ENCODE measurements at regions not wholly inside any gene's neighbourhood (a gene's known extent, or its start where the extent isn't known, plus 50 kb on each side); places are given as distances from the start of the nearest gene placed in this dataset.
A peak's percentile ranks its signal among the peaks of the same experiment; 100 is the strongest.

GRCh38 chr9:95719354-95719753 is 156.1 kb upstream of the ERCC6L2 start:
- peak; percentile 52 for DNase-seq (ENCODE audit: low spot score)
- WGBS (ENCODE audit: low lambda C conversion rate, missing lambda C conversion rate): 50% methylated on average over 8 of the region's 8 CpGs
- H3K4me1 ChIP-seq (ENCODE audit: insufficient read depth): peaks cover 24% of the 10 kb centered on the region
- TF ChIP-seq EZH2 (IDR thresholded peaks at IDR 0.05; ENCODE audit: borderline replicate concordance): no peak
- TF ChIP-seq EZH2phosphoT487 (IDR thresholded peaks at IDR 0.05; ENCODE audit: low read depth, severe bottlenecking, unreplicated experiment): no peak
- TF ChIP-seq CTCF (IDR thresholded peaks at IDR 0.05; ENCODE audit: poor library complexity): no peak
- H4K20me1 ChIP-seq (ENCODE audit: insufficient read depth, poor library complexity, severe bottlenecking): no peaks in the 10 kb centered on the region
- H3K27me3 ChIP-seq: no peaks in the 10 kb centered on the region
- H3K9me2 ChIP-seq (replicated peaks; ENCODE audit: insufficient read depth): no peaks in the 10 kb centered on the region
- H3K27ac ChIP-seq: peak overlapping the region; percentile 82
- H3K79me2 ChIP-seq: no peaks in the 10 kb centered on the region
- no peak overlapping the region for H2AFZ ChIP-seq
- no peaks in the 10 kb centered on the region for H3K9me3 ChIP-seq (ENCODE audit: low read depth)
- no peaks in the 10 kb centered on the region for H3K36me3 ChIP-seq (replicated peaks; ENCODE audit: insufficient read depth, low read depth)
- H3K4me3 ChIP-seq: no peak overlapping the region
- peak overlapping the region; percentile 22 for H3K4me2 ChIP-seq

- no peaks in the 10 kb centered on the region for H3K9me3 ChIP-seq (ENCODE audit: low read depth)
- H4K20me1 ChIP-seq (ENCODE audit: insufficient read depth, poor library complexity, severe bottlenecking): no peaks in the 10 kb centered on the region
- no peaks in the 10 kb centered on the region for H3K79me2 ChIP-seq
- no peaks in the 10 kb centered on the region for H3K9me2 ChIP-seq (replicated peaks; ENCODE audit: insufficient read depth)
- no peaks in the 10 kb centered on the region for H3K27me3 ChIP-seq
- TF ChIP-seq EZH2phosphoT487 (IDR thresholded peaks at IDR 0.05; ENCODE audit: low read depth, severe bottlenecking, unreplicated experiment): no peak
- no peak for TF ChIP-seq EZH2 (IDR thresholded peaks at IDR 0.05; ENCODE audit: borderline replicate concordance)
- TF ChIP-seq CTCF (IDR thresholded peaks at IDR 0.05; ENCODE audit: poor library complexity): no peak
- no peak overlapping the region for H2AFZ ChIP-seq
- no peak overlapping the region for H3K4me3 ChIP-seq
- H3K36me3 ChIP-seq (replicated peaks; ENCODE audit: insufficient read depth, low read depth): no peaks in the 10 kb centered on the region
- DNase-seq (ENCODE audit: low spot score): no peak
- peak overlapping the region; percentile 82 for H3K27ac ChIP-seq
- no peak overlapping the region for H3K4me2 ChIP-seq
- H3K4me1 ChIP-seq (ENCODE audit: insufficient read depth): peaks cover 17% of the 10 kb centered on the region
These were observed 157.2 kb upstream of the ERCC6L2 start for GRCh38 chr9:95718263-95718662.

GRCh38 chr9:95715868-95716435 is 159.5 kb upstream of the ERCC6L2 start:
- peaks cover 6% of the 10 kb centered on the region for H3K4me1 ChIP-seq (ENCODE audit: insufficient read depth)
- 83% methylated on average over 3 of the region's 3 CpGs for WGBS (ENCODE audit: low lambda C conversion rate, missing lambda C conversion rate)
- no peaks in the 10 kb centered on the region for H4K20me1 ChIP-seq (ENCODE audit: insufficient read depth, poor library complexity, severe bottlenecking)
- H2AFZ ChIP-seq: no peak overlapping the region
- TF ChIP-seq CTCF (IDR thresholded peaks at IDR 0.05; ENCODE audit: poor library complexity) (no peak), EZH2 (IDR thresholded peaks at IDR 0.05; ENCODE audit: borderline replicate concordance) (no peak), EZH2phosphoT487 (IDR thresholded peaks at IDR 0.05; ENCODE audit: low read depth, severe bottlenecking, unreplicated experiment) (no peak)
- H3K4me2 ChIP-seq: no peak overlapping the region
- no peaks in the 10 kb centered on the region for H3K79me2 ChIP-seq
- no peaks in the 10 kb centered on the region for H3K9me3 ChIP-seq (ENCODE audit: low read depth)
- no peaks in the 10 kb centered on the region for H3K9me2 ChIP-seq (replicated peaks; ENCODE audit: insufficient read depth)
- no peaks in the 10 kb centered on the region for H3K36me3 ChIP-seq (replicated peaks; ENCODE audit: insufficient read depth, low read depth)
- H3K4me3 ChIP-seq: no peak overlapping the region
- peak overlapping the region; percentile 68 for H3K27ac ChIP-seq
- no peaks in the 10 kb centered on the region for H3K27me3 ChIP-seq
- no peak for DNase-seq (ENCODE audit: low spot score)

GRCh38 chr9:95710446-95710845 is 165.0 kb upstream of the ERCC6L2 start:
- H3K9me2 ChIP-seq (replicated peaks; ENCODE audit: insufficient read depth): no peaks in the 10 kb centered on the region

More at GRCh38 chr9:95710446-95710845, 165.0 kb upstream of the ERCC6L2 start:
- H3K36me3 ChIP-seq (replicated peaks; ENCODE audit: insufficient read depth, low read depth): no peaks in the 10 kb centered on the region
- H3K9me3 ChIP-seq (ENCODE audit: low read depth): no peaks in the 10 kb centered on the region
- no peaks in the 10 kb centered on the region for H3K79me2 ChIP-seq
- TF ChIP-seq EZH2 (IDR thresholded peaks at IDR 0.05; ENCODE audit: borderline replicate concordance) (no peak), EZH2phosphoT487 (IDR thresholded peaks at IDR 0.05; ENCODE audit: low read depth, severe bottlenecking, unreplicated experiment) (no peak), CTCF (IDR thresholded peaks at IDR 0.05; ENCODE audit: poor library complexity) (no peak)
- no peak overlapping the region for H3K4me2 ChIP-seq
- no peak overlapping the region for H3K4me3 ChIP-seq
- no peak overlapping the region for H3K27ac ChIP-seq
- H2AFZ ChIP-seq: no peak overlapping the region
- 88% methylated on average over 8 of the region's 8 CpGs for WGBS (ENCODE audit: low lambda C conversion rate, missing lambda C conversion rate)
- no peaks in the 10 kb centered on the region for H4K20me1 ChIP-seq (ENCODE audit: insufficient read depth, poor library complexity, severe bottlenecking)
- DNase-seq (ENCODE audit: low spot score): no peak
- no peaks in the 10 kb centered on the region for H3K27me3 ChIP-seq
- no peaks in the 10 kb centered on the region for H3K4me1 ChIP-seq (ENCODE audit: insufficient read depth)
